Prostate gland (tissue), 2 donors: ENCODE measurements at regions not wholly inside any gene's neighbourhood (a gene's known extent, or its start where the extent isn't known, plus 50 kb on each side); places are given as distances from the start of the nearest gene placed in this dataset.
A peak's percentile ranks its signal among the peaks of the same experiment; 100 is the strongest.

ENCODE experiments used
- DNase-seq: peaks from one replicate; pipeline ENCODE4 v3.0.0-alpha.2; 2019; ENCODE audit warnings: low spot score
- H3K27ac ChIP-seq, 2 donors: fragments of 200-600 bp; sonication (generic); 2 replicates each; pipeline ENCODE4 v1.5.1; 2017 to 2019
- H3K27me3 ChIP-seq: fragments of 200-600 bp; sonication (generic); replicated peaks from 2 replicates; pipeline ENCODE4 v1.5.1; 2019; ENCODE audit not compliant: insufficient read depth
- H3K36me3 ChIP-seq, 2 donors: fragments of 200-600 bp; sonication (generic); 1 replicate in 1 of 2; 2 replicates in 1 of 2; pipeline versions ENCODE4 v1.5.1 to v1.8.1; 2017 to 2019
- H3K4me1 ChIP-seq: fragments of 200-600 bp; sonication (generic); replicated peaks from 2 replicates; pipeline ENCODE4 v1.5.1; 2019
- H3K4me3 ChIP-seq, 2 donors: fragments of 200-600 bp; sonication (generic); 2 replicates each; pipeline ENCODE4 v1.5.1; 2017 to 2019
- H3K9me3 ChIP-seq: fragments of 200-600 bp; sonication (generic); 2 replicates; pipeline ENCODE4 v1.5.1; 2017
- POLR2A ChIP-seq: fragments of 450-650 bp; IDR thresholded peaks from one replicate; pipeline ENCODE4 v1.6.1; 2016; ENCODE audit warnings: antibody characterized with exemption, mild to moderate bottlenecking
- POLR2AphosphoS5 ChIP-seq: sonication (generic); formaldehyde crosslinking; IDR thresholded peaks from one replicate; pipeline ENCODE4 v1.6.1; 2017; ENCODE audit warnings: antibody characterized with exemption
- WGBS: methylation state at CpG from one replicate; pipeline ENCODE4 v1.1.5; 2018; 5-methylcytosine and 5-hydroxymethylcytosine counted together
- intact Hi-C: fragments of 100-400 bp; cut with DNase I; formaldehyde crosslinking; loops from one replicate; pipeline ENCODE4 v1.14.2; 2022
- TF ChIP-seq, protein P1 (sequence below), 4 experiments: fragments of 200-600 bp in 2 of 4; fragments of 450-650 bp in 2 of 4; sonication (generic) in 2 of 4; IDR thresholded peaks; 1 replicate in 3 of 4; 2 replicates in 1 of 4; pipeline ENCODE4 v1.5.1; 2016 to 2019; ENCODE audit warnings: antibody characterized with exemption in 4 of 4, mild to moderate bottlenecking in 2 of 4, moderate library complexity in 2 of 4

DNA sequence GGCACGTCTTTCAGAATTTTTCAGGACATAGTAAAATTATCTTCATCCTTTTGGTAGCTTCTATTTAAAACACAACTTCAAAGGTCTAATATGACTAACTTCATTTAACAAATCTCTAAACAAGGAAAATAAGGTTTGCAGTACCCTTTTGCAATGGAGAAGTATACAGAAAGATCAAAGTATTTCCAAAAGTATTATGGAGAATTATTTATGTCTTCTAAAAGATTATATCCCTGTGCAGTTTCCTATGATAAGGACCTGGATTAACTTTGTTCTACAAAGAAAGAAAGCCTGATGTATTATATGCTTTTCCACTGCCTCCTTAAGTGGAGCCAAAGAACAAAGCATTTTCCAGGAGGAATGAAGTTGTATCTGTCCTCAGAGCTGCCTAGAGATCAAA, 353.0 kb upstream of the RUNX1 start:
- intact Hi-C loops: loop anchor here (10.0 kb wide), 1 partner anchor 347 kb away; no protein-coding TSS in a partner anchor

DNA sequence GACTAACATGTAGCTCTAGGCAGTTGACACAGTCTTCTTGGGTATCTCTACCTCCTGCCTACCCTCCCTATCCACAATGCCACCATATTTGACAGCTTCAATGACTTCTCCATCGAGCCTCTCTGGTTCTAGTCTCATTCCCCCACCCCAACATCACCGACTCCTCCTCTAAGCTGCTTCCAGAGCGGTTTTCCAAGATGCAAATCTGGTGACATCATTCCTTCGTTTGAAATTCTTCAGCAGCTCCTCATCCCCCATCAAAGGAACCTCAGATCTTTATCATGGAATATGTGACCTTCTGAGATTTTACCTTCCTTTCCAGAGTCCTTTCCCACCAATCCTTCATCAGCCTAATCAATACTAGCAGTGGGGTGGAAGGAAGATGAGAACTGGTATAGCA, 352.4 kb upstream of the RUNX1 start:
- H3K4me3 ChIP-seq: no peak overlapping the region
- H3K27me3 ChIP-seq: no peaks in the 10 kb centered on the region
- no peak for DNase-seq
- TF ChIP-seq, protein P1, sequence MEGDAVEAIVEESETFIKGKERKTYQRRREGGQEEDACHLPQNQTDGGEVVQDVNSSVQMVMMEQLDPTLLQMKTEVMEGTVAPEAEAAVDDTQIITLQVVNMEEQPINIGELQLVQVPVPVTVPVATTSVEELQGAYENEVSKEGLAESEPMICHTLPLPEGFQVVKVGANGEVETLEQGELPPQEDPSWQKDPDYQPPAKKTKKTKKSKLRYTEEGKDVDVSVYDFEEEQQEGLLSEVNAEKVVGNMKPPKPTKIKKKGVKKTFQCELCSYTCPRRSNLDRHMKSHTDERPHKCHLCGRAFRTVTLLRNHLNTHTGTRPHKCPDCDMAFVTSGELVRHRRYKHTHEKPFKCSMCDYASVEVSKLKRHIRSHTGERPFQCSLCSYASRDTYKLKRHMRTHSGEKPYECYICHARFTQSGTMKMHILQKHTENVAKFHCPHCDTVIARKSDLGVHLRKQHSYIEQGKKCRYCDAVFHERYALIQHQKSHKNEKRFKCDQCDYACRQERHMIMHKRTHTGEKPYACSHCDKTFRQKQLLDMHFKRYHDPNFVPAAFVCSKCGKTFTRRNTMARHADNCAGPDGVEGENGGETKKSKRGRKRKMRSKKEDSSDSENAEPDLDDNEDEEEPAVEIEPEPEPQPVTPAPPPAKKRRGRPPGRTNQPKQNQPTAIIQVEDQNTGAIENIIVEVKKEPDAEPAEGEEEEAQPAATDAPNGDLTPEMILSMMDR (IDR thresholded peaks at IDR 0.05): no peak
- TF ChIP-seq POLR2A (no peak), POLR2AphosphoS5 (no peak)
- no peak overlapping the region for H3K27ac ChIP-seq
- intact Hi-C loops: loop anchor here (2.0 to 10.0 kb wide), 3 partner anchors 347 to 655 kb away; no protein-coding TSS in a partner anchor
- H3K36me3 ChIP-seq: no peaks in the 10 kb centered on the region
- 88% methylated on average over 4 of the region's 4 CpGs for WGBS
- H3K9me3 ChIP-seq: no peaks in the 10 kb centered on the region
- no peaks in the 10 kb centered on the region for H3K4me1 ChIP-seq

More for the DNA sequence above, 353.0 kb upstream of the RUNX1 start:
- no peak overlapping the region for H3K27ac ChIP-seq
- no peak overlapping the region for H3K4me3 ChIP-seq
- 69% methylated on average over 1 of the region's 1 CpG for WGBS
- no peaks in the 10 kb centered on the region for H3K27me3 ChIP-seq
- H3K4me1 ChIP-seq: no peaks in the 10 kb centered on the region
- DNase-seq: no peak
- H3K9me3 ChIP-seq: no peaks in the 10 kb centered on the region
- TF ChIP-seq, protein P1 (IDR thresholded peaks at IDR 0.05): no peak
- TF ChIP-seq POLR2A (no peak), POLR2AphosphoS5 (no peak)
- H3K36me3 ChIP-seq: no peaks in the 10 kb centered on the region

GRCh38 chr21:35400233-35400939, 351.3 kb upstream of the RUNX1 start:
- WGBS: 50% methylated on average over 8 of the region's 8 CpGs

GRCh38 chr21:35399706-35400105, 350.6 kb upstream of the RUNX1 start:
- H3K9me3 ChIP-seq: no peaks in the 10 kb centered on the region
- H3K27me3 ChIP-seq: no peaks in the 10 kb centered on the region
- H3K36me3 ChIP-seq: no peaks in the 10 kb centered on the region
- 77% methylated on average over 5 of the region's 5 CpGs for WGBS
- TF ChIP-seq POLR2AphosphoS5 (no peak), POLR2A (no peak)
- TF ChIP-seq, protein P1 (IDR thresholded peaks at IDR 0.05): no peak
- DNase-seq: no peak
- intact Hi-C loops: loop anchor here (2.0 to 10.0 kb wide), 3 partner anchors 345 to 653 kb away; no protein-coding TSS in a partner anchor
- no peak overlapping the region for H3K4me3 ChIP-seq
- H3K4me1 ChIP-seq: no peaks in the 10 kb centered on the region
- no peak overlapping the region for H3K27ac ChIP-seq

More at GRCh38 chr21:35400233-35400939, 351.3 kb upstream of the RUNX1 start:
- no peaks in the 10 kb centered on the region for H3K4me1 ChIP-seq
- TF ChIP-seq POLR2A: no peak
- TF ChIP-seq, protein P1 (IDR thresholded peaks at IDR 0.05): peak; percentile 34 to 78 (median 63)
- TF ChIP-seq POLR2AphosphoS5: peak; percentile 72
- H3K27ac ChIP-seq: no peak overlapping the region
- H3K9me3 ChIP-seq: no peaks in the 10 kb centered on the region
- DNase-seq: peak; percentile 57
- no peak overlapping the region for H3K4me3 ChIP-seq
- H3K36me3 ChIP-seq: no peaks in the 10 kb centered on the region
- H3K27me3 ChIP-seq: no peaks in the 10 kb centered on the region
- intact Hi-C loops: loop anchor here (2.0 to 10.0 kb wide), 3 partner anchors 346 to 654 kb away; no protein-coding TSS in a partner anchor
